K562 (cell line): ENCODE measurements at regions not wholly inside any gene's neighbourhood (a gene's known extent, or its start where the extent isn't known, plus 50 kb on each side); places are given as distances from the start of the nearest gene placed in this dataset.

Experiments used
- ATAC-seq: fragments of 200-7000 bp; cut with Tn5 transposase; 3 replicates; pipeline ENCODE4 v1.9.1; 2020; ENCODE audit warnings: moderate library complexity
- BruUV-seq: library from RNA; stranded (reverse); fragments of 400-500 nt; replicated peaks from 2 replicates; lab custom pipeline; 2021; lab: Mats Ljungman, UMichigan
- CTCF ChIA-PET: fragments of 300-600 bp; formaldehyde crosslinking; extraction: SDS; loops from one replicate; lab custom pipeline; 2021; ENCODE audit warnings: low intra/inter-chr PET ratio; lab: Yijun Ruan, JAX
- POLR2A ChIA-PET: fragments of 300-600, 350-650 bp; sonication (Branson Sonifier 250); formaldehyde crosslinking; extraction: SDS; loops from one replicate; lab custom pipeline; 2021; ENCODE audit warnings: antibody characterized with exemption, inconsistent platforms; lab: Yijun Ruan, JAX
- DNase-seq, 4 experiments: peaks; one replicate each; pipeline versions ENCODE4 v3.0.0 to v3.0.0-alpha.2; 2011 to 2018; ENCODE audit warnings: low spot score in 3 of 4, mixed read lengths in 3 of 4; ENCODE audit errors: extremely low read depth in 1 of 4
- FAIRE-seq: peaks from 2 replicates; lab custom pipeline; 2011; peaks lifted over from hg19 to GRCh38; lab: Jason Lieb, UNC
- H2AFZ ChIP-seq: 2 replicates; pipeline ENCODE4 v1.6.0; 2011; ENCODE audit warnings: low read depth, low read length, control low read depth, inconsistent platforms
- H3K27ac ChIP-seq: fragments of 200-600 bp; 3 replicates; pipeline ENCODE4 v1.8.0; 2011; ENCODE audit warnings: low read depth, mild to moderate bottlenecking, control low read depth, inconsistent platforms, low read length, moderate library complexity, mixed read lengths; ENCODE audit errors: extremely low read depth
- H3K27me3 ChIP-seq, 2 experiments: fragments of 300-600 bp in 1 of 2; 2 replicates in 1 of 2; 3 replicates in 1 of 2; pipeline versions ENCODE4 v1.6.0 to v1.8.0; 2011; ENCODE audit warnings: inconsistent platforms in 2 of 2, low read length in 2 of 2, mild to moderate bottlenecking in 1 of 2, mixed read lengths in 1 of 2, moderate library complexity in 1 of 2; ENCODE audit not compliant: control insufficient read depth in 2 of 2, insufficient read depth in 2 of 2
- H3K36me3 ChIP-seq: fragments of 300-600 bp; 3 replicates; pipeline ENCODE4 v1.8.0; 2011; ENCODE audit warnings: mild to moderate bottlenecking, low read length, inconsistent platforms; ENCODE audit not compliant: control insufficient read depth, insufficient read depth
- H3K4me1 ChIP-seq, 2 experiments: fragments of 200-600 bp in 1 of 2; replicated peaks in 1 of 2; 2 replicates in 1 of 2; 3 replicates in 1 of 2; pipeline versions ENCODE4 v1.5.1 to v1.8.0; 2011; ENCODE audit warnings: inconsistent platforms in 2 of 2, low read length in 2 of 2, mild to moderate bottlenecking in 1 of 2, mixed read lengths in 1 of 2, moderate library complexity in 1 of 2; ENCODE audit not compliant: control insufficient read depth in 2 of 2, insufficient read depth in 2 of 2
- H3K4me2 ChIP-seq: 2 replicates; pipeline ENCODE4 v1.6.1; 2011; ENCODE audit warnings: low read length, control low read depth, inconsistent platforms, mixed read lengths; ENCODE audit not compliant: insufficient read depth
- H3K4me3 ChIP-seq: fragments of 200-600 bp; sonication (generic), shearing (Covaris generic); 2 replicates; pipeline ENCODE4 v1.5.1; 2016; ENCODE audit warnings: control low read depth, inconsistent platforms
- H3K79me2 ChIP-seq: fragments of 200-600 bp; 3 replicates; pipeline ENCODE4 v1.8.0; 2011; ENCODE audit warnings: low read length, inconsistent platforms; ENCODE audit not compliant: control insufficient read depth, insufficient read depth
- H3K9ac ChIP-seq, 2 experiments: 2 replicates each; pipeline versions ENCODE4 v1.6.0 to v1.6.1; 2011; ENCODE audit warnings: low read depth in 2 of 2, low read length in 2 of 2, control low read depth in 1 of 2, inconsistent platforms in 1 of 2, mild to moderate bottlenecking in 1 of 2, mixed read lengths in 1 of 2; ENCODE audit not compliant: insufficient read depth in 1 of 2
- H3K9me1 ChIP-seq: one replicate; pipeline ENCODE4 v1.6.0; 2011; ENCODE audit warnings: inconsistent platforms, mild to moderate bottlenecking, low read length, moderate library complexity; ENCODE audit not compliant: control insufficient read depth, insufficient read depth
- H3K9me3 ChIP-seq: replicated peaks from 2 replicates; pipeline ENCODE4 v1.5.1; 2011; ENCODE audit warnings: low read depth, low read length, inconsistent platforms; ENCODE audit not compliant: control insufficient read depth, insufficient read depth
- H4K20me1 ChIP-seq: replicated peaks from 2 replicates; pipeline ENCODE4 v1.6.1; 2011; ENCODE audit warnings: low read length, inconsistent platforms, mixed read lengths; ENCODE audit not compliant: control insufficient read depth, insufficient read depth
- ELF1 ChIP-seq: fragments of 200-800 bp; sonication (Bioruptor generic); IDR thresholded peaks from 2 replicates; pipeline ENCODE4 v1.6.1; 2016; ENCODE audit warnings: missing genetic modification characterization, missing compliant biosample characterization
- ZBTB40 ChIP-seq, 2 experiments: fragments of 450-650 bp in 1 of 2; sonication (generic) in 1 of 2; formaldehyde crosslinking in 1 of 2; IDR thresholded peaks; 2 replicates each; pipeline versions ENCODE4 v1.7.1 to v1.9.0; 2016 to 2022; ENCODE audit warnings: inconsistent platforms in 1 of 2, mild to moderate bottlenecking in 1 of 2, missing genetic modification reagents in 1 of 2
- WGBS: fragments of 100-300 bp; shearing (Covaris generic); methylation state at CpG from one replicate; pipeline ENCODE4 v1.1.6; 2016; ENCODE audit warnings: low coverage, mixed read lengths; ENCODE audit not compliant: insufficient coverage; ENCODE audit errors: missing lambda C conversion rate; 5-methylcytosine and 5-hydroxymethylcytosine counted together
- in situ Hi-C: fragments of 300-500 bp; cut with MboI; formaldehyde crosslinking; loops from 4 replicates; pipeline ENCODE4 v1.15.0; 2018; ENCODE audit warnings: inconsistent platforms, mixed read lengths
- intact Hi-C: fragments of 100-400 bp; cut with micrococcal nuclease; formaldehyde crosslinking; loops from 2 replicates; pipeline ENCODE4 v1.14.2; 2022

GRCh38 chr5:116799401-116799800 is 224.8 kb upstream of the SEMA6A start:
- TF ChIP-seq ZBTB40 (IDR thresholded peaks at IDR 0.05) (peak; percentile 81), ZBTB40 (CRISPR knock-in tag; IDR thresholded peaks at IDR 0.05) (no peak), ELF1 (no peak)
- 3% methylated on average over 3 of the region's 3 CpGs for WGBS
- H2AFZ ChIP-seq = no peak overlapping the region
- no peak for ATAC-seq
- H3K9me3 ChIP-seq = no peaks in the 10 kb centered on the region
- intact Hi-C loops = no loop called here
- no peaks in the 10 kb centered on the region; a peak in 1 of 5 replicates for H3K27me3 ChIP-seq
- DNase-seq = no peak
- no peaks in the 10 kb centered on the region for H3K79me2 ChIP-seq
- no peak overlapping the region for H3K4me3 ChIP-seq
- H3K36me3 ChIP-seq = no peaks in the 10 kb centered on the region
- no peak overlapping the region for H3K4me2 ChIP-seq
- H3K9ac ChIP-seq = no peak overlapping the region
- H3K9me1 ChIP-seq = no peaks in the 10 kb centered on the region
- POLR2A ChIA-PET = no interaction called here
- no TSS peak for BruUV-seq
- H3K27ac ChIP-seq = no peak overlapping the region
- FAIRE-seq = no peak
- H4K20me1 ChIP-seq = no peaks in the 10 kb centered on the region
- in situ Hi-C loops = no loop called here
- H3K4me1 ChIP-seq = no peaks in the 10 kb centered on the region
- CTCF ChIA-PET = no interaction called here
